ENCODE measurements at regions not wholly inside any gene's neighbourhood (a gene's known extent, or its start where the extent isn't known, plus 50 kb on each side); places are given as distances from the start of the nearest gene placed in this dataset.

GRCh38 chr4:179509489-179509888 lies 2067.3 kb upstream of the AGA start:
- no peak for DNase-seq

- no peak for DNase-seq
Observed at GRCh38 chr4:179521952-179522351, 2079.7 kb upstream of the AGA start.

- no peak for DNase-seq
Observed at GRCh38 chr4:179530958-179531357, 2088.7 kb upstream of the AGA start.

DNA sequence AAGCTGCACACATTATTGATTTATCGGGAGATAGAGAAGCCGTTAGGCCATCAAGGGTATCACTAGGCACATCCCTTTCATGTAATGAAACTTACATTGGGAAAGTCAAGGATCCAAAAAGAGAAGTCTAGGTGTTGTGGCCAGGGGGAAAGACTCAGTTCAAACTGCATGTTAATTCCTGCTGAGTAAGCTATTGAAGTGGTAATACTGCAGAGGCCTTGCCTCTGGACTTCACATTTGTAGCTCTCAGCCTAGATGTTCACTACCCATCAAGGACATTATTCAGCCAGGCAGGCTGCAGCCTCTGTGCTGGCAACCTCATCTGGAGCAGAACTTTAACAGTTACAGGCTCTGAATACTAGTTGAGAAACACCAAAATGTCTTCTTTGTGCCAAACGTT lies 2094.5 kb upstream of the AGA start:
- DNase-seq: no peak

DNA sequence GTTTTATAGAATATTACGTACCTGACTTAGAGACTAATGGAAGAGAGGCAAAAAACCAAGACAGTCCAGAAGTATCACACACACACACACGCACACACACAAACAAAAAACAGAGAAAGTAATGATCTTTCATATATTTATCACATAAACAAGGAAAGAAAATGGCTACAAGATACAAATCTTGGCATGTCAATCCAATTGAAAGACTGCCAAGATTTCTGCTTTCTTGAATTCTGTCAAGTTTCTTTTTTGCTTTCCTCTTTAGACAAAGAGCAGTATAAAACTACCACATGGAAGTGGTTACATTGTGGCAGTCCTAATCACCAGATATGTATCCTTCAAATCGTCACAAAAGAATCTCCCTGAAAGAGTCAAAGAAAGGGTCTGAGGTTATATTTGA lies 2097.4 kb upstream of the AGA start:
- DNase-seq: no peak

GRCh38 chr4:179543771-179544170 lies 2101.5 kb upstream of the AGA start:
- no peak for DNase-seq

GRCh38 chr4:179544496-179544895 lies 2102.3 kb upstream of the AGA start:
- no peak for DNase-seq

DNA sequence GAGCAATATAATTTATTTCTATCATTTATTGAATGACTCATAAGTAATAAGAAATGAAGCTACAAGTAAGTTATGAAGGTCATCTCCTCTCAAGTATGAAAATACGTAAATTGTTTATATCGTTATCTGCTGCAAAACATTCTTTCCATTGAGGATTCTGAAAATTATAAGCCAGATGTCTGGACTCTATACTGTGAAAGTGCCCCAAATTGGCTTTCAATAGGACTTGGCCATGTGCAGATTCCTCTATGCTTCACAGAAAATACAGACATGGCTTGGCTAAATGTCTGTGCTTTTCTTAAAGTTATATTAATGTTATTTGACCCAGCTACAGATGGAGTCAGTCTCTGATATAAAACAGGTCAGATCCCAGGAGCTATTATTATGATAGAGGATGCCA lies 2109.9 kb upstream of the AGA start:
- DNase-seq: no peak

DNA sequence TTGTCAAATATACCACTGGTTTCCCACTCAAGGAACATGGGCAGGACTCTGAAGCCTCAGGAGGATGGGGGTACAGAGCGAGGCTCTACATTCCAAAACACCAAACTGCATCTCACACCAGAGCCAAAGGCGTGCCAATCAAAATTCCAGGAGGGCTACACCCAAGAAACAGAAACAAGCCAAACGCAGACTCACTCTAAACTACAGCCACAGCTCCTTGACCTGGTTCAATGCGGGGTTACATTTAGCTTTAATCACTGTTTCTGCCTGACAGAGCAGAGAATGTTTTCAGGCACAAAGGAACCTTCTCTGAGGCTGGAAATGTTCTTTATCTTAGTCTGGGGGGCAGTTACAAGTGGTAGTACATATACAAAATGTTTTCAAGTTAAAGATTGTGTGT lies 2121.5 kb upstream of the AGA start:
- DNase-seq: no peak

DNA sequence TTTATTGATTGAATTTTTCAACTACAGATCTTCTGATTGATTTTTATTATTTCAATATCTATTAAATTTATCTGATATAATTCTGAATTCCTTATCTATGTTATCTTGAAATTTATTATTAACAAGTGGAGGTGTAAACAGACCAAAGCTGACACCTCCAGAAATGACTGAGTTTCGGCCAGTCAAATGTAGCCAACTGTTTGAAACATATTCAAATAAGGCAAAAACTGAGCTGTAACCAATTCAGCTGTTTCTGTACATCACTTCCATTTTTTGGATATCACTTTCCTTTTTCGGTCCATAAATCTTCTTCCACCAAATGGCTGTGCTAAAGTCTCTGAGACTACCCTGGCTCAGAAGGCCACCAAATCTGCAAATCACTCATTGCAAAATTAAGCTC lies 2127.3 kb upstream of the AGA start:
- no peak for DNase-seq

- DNase-seq: no peak
Observed at GRCh38 chr4:179582164-179582905, 2140.1 kb upstream of the AGA start.

- DNase-seq: no peak
Observed at GRCh38 chr4:179583221-179583620, 2141.0 kb upstream of the AGA start.

- no peak for DNase-seq
Observed at GRCh38 chr4:179584101-179584500, 2141.9 kb upstream of the AGA start.

DNA sequence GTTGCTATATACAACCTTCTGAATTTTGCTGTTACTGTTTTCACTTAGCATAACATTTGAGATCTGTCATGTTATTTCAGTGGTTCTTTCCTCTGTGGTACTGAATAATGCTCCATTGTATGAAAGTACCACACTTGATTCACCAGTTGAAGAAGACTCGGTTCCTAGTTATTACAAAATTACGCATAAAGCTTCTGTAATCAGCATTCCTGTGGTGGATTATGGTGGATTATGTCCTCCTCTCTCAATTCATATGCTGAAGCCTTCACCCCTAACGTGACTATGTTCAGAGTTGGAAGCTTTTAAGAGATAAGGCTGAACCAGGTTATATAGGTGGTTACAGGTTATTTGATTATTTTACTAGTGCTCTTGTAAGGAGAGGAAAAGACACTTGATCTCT lies 2143.5 kb upstream of the AGA start:
- DNase-seq: peak; percentile 19

- no peak for DNase-seq
Observed at GRCh38 chr4:179586460-179586859, 2144.2 kb upstream of the AGA start.

DNA sequence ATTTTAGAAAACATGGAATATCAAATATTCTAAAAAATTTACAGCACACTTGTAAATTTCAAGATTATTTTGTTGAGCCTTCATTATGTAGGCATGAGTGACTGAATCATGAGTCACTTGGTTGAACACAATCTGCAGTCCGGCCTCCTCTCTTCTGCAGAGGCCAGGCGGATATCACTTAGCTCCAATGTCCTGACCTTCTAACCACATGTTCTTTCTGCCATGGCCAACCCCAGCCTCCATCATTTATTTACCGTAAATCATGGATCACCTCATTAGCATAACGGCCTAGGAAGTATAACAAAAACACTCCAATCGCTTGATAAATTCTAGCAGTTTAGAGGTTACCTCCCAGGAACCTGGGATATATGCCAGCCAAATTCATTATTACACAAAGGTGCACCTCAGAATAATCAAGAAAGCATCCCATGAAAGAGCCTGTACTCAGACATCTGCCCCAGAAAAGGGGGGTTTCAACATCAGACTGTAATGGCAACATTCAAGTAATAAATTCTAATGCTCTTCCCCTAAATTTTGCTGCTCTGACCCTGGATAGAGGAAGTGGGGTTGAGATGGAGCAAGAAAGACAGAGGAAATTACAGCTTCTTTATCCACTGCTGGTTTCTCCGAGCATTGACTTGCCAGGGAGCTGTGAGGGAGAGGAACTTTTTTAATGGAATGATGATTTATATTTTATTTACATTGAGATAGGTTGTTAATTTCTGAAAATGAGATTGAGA lies 2153.6 kb upstream of the AGA start:
- DNase-seq: peak; percentile 83

DNA sequence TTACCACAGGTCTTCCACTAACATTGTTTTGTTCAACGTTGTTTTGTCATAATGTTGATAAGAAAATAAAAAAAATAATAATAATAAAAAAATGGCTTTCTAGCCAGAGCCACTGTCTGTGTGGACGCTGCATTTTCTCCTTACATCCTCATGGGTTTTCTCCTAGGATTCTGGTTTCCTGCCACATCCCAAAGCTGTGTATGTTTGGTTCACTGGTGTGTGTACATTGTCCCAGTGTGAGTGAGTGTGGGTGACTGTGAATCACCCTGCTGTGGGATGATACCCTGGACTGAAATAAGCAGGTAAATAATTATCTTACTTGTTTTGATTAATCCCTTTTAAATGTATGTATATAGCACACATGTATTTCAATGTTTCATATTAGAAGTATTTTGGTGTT lies 2154.4 kb upstream of the AGA start:
- no peak for DNase-seq

DNA sequence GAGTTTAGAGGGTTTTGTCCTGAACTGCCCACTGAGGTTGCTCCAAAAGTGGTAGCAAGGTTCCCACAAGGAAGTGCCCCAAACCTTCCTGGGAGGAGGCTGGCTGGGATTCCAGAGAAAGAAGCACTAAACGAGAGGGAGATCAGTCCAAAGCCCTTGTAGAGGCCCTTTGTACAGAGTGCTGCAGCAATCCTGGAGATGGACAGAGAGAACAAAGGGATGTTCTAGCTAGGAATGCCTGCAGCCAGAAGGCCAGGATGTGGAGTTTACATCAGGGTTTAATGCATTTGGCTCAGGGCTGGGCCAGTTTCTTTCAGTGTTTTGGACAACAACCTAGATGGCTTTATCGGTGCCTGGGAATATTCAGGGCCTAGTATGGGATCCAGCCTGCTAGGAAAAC lies 2155.1 kb upstream of the AGA start:
- DNase-seq: no peak

GRCh38 chr4:179601671-179602070 lies 2159.4 kb upstream of the AGA start:
- DNase-seq: no peak

- no peak for DNase-seq
Observed at GRCh38 chr4:179605196-179605595, 2163.0 kb upstream of the AGA start.

DNA sequence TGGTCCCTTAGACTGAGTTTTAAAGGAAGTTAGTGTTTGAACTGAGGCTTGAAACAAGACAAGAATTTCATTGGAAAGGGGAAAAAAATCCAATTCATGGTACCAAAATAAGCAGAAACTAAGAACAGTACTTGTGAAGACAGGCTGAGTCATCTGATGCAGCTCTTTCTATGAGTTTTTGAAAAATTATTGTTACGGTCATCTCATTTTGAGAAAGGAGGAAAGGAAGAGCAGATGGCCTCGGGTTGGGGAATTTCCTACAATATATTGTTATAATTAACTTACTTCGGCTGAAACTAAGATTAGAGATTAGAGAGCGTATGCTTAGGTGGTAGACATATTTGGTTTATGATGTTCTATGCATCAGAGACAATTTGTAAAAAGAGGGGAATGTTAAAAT lies 2164.8 kb upstream of the AGA start:
- DNase-seq: no peak

GRCh38 chr4:179615704-179616103 lies 2173.5 kb upstream of the AGA start:
- no peak for DNase-seq

GRCh38 chr4:179618966-179619365 lies 2176.7 kb upstream of the AGA start:
- no peak for DNase-seq

DNA sequence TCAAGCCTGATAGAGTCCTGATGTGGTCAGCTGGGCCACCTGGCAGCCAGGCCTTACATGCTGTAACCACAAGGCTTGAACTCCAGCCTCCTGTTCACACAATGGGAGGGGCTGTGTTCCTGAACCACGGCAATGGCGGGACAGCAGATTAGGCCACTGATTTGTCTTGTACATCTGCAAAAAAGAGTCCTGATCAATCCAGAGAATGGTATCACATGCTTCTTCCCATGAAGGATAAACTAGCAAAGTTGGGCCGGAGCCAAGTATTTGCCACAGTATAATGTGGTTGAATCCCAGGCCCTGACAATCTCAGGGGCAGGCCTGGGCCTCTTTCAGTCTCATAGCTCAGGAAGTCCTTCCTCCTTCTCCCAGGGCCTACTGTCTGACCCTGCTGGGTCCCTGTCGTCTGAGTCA lies 2182.5 kb upstream of the AGA start:
- DNase-seq: peak; percentile 48

DNA sequence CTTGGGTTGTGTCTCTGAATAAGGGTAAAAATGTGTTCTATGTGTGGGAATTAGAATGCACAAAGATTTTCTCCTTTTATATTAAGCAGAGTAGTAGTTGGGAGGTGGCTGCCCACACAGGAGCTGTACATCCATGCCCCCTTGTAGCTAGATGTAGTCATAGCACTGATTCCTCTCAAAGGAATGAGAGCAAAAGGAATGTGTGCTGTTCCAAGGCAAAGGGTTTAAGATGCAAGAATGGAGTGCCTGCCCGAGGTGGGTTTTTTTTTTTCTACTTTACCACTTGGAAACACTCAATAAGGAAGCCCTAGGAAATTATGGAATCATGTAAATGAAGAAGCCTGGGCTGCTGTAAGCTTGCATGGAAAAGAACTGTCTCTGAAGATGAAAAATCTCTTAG lies 2183.2 kb upstream of the AGA start:
- peak; percentile 33 for DNase-seq
